ENCODE measurements at regions not wholly inside any gene's neighbourhood (a gene's known extent, or its start where the extent isn't known, plus 50 kb on each side); places are given as distances from the start of the nearest gene placed in this dataset.

DNA sequence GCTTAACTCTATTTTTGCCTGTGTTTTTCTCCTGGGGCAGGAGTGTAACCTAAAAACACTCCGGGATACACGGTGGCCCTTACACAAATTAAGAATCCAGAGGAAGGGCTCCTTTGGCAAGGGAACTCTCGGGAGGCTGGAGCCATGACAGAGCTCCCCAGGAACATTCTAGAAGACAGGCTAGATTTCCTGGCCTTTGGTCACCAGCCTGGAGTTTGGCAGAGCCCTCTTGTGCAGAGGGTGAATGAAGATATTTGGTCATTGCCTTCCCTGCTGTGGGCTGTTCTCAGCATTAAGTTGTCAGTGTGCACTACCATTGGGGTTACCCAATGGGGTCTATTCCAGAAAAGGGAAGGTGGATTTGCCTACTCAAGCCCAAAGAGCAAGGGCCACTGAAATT lies 53.8 kb upstream of the LNX1 start:
- H3K4me1 ChIP-seq (ENCODE audit: control insufficient read depth in 1 of 2, low read depth in 2 of 2), result peaks cover 3 to 8% of the 10 kb centered on the region in 2 donors
- no peak overlapping the region for H3K27ac ChIP-seq
- H3K27me3 ChIP-seq (replicated peaks; ENCODE audit: insufficient read depth), result no peaks in the 10 kb centered on the region
- no peaks in the 10 kb centered on the region for H3K9me3 ChIP-seq
- DNase-seq (ENCODE audit: low spot score) (no peak), ATAC-seq (ENCODE audit: insufficient number of reproducible peaks, low FRiP score, low read depth) (no peak)
- TF ChIP-seq, protein P1, sequence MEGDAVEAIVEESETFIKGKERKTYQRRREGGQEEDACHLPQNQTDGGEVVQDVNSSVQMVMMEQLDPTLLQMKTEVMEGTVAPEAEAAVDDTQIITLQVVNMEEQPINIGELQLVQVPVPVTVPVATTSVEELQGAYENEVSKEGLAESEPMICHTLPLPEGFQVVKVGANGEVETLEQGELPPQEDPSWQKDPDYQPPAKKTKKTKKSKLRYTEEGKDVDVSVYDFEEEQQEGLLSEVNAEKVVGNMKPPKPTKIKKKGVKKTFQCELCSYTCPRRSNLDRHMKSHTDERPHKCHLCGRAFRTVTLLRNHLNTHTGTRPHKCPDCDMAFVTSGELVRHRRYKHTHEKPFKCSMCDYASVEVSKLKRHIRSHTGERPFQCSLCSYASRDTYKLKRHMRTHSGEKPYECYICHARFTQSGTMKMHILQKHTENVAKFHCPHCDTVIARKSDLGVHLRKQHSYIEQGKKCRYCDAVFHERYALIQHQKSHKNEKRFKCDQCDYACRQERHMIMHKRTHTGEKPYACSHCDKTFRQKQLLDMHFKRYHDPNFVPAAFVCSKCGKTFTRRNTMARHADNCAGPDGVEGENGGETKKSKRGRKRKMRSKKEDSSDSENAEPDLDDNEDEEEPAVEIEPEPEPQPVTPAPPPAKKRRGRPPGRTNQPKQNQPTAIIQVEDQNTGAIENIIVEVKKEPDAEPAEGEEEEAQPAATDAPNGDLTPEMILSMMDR (IDR thresholded peaks at IDR 0.05), result no peak
- no peaks in the 10 kb centered on the region for H3K36me3 ChIP-seq
- no peak overlapping the region for H3K4me3 ChIP-seq

DNA sequence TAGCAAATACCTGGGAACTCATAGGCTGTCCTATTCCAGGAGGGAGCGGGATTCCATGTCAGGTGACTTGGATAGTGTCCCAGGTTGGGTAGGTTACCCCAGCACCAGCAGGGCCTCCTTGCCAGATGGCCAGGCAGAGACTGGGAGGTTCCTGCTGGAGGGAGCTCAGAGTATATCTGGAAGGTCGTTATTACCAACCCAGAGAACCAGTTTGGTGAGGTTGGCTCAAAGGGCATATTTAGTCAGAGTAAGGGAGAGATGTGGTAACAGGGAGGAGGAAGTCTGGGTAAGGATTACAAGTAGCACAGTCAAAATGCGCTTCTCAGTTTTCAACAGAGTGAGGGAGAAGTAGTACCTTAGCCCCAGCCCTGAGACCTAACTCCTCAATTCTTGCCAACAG lies 53.3 kb upstream of the LNX1 start:
- H3K36me3 ChIP-seq, result no peaks in the 10 kb centered on the region
- H3K27me3 ChIP-seq (replicated peaks; ENCODE audit: insufficient read depth), result no peaks in the 10 kb centered on the region
- no peaks in the 10 kb centered on the region for H3K9me3 ChIP-seq
- no peak overlapping the region for H3K27ac ChIP-seq
- H3K4me3 ChIP-seq, result no peak overlapping the region
- DNase-seq (ENCODE audit: low spot score) (no peak), ATAC-seq (ENCODE audit: insufficient number of reproducible peaks, low FRiP score, low read depth) (no peak)
- TF ChIP-seq, protein P1 (IDR thresholded peaks at IDR 0.05), result no peak
- peaks cover 3 to 8% of the 10 kb centered on the region in 2 donors for H3K4me1 ChIP-seq (ENCODE audit: control insufficient read depth in 1 of 2, low read depth in 2 of 2)
